Suprapubic skin (tissue), 4 donors: ENCODE measurements at regions not wholly inside any gene's neighbourhood (a gene's known extent, or its start where the extent isn't known, plus 50 kb on each side); places are given as distances from the start of the nearest gene placed in this dataset.

Experiments
- CTCF ChIP-seq, 2 donors: fragments of 200-600 bp in 1 of 2; fragments of 450-650 bp in 1 of 2; sonication (generic) in 1 of 2; IDR thresholded peaks; one replicate each; pipeline ENCODE4 v1.5.1; 2016 to 2019; ENCODE audit warnings: antibody characterized with exemption in 2 of 2, mild to moderate bottlenecking in 1 of 2, moderate library complexity in 1 of 2
- POLR2A ChIP-seq, 2 donors: fragments of 450-650 bp; IDR thresholded peaks; one replicate each; pipeline ENCODE4 v1.6.1; 2017; ENCODE audit warnings: antibody characterized with exemption in 2 of 2, mild to moderate bottlenecking in 2 of 2, moderate library complexity in 2 of 2
- POLR2AphosphoS5 ChIP-seq, 3 donors: sonication (generic); formaldehyde crosslinking; IDR thresholded peaks; one replicate each; pipeline ENCODE4 v1.6.1; 2017; ENCODE audit warnings: antibody characterized with exemption in 3 of 3

GRCh38 chr1:113241237-113241636 lies 149.1 kb upstream of the MAGI3 start:
- TF ChIP-seq CTCF (IDR thresholded peaks at IDR 0.05) (no peak), POLR2AphosphoS5 (IDR thresholded peaks at IDR 0.05) (no peak), POLR2A (IDR thresholded peaks at IDR 0.05) (no peak)
